ENCODE measurements at regions not wholly inside any gene's neighbourhood (a gene's known extent, or its start where the extent isn't known, plus 50 kb on each side); places are given as distances from the start of the nearest gene placed in this dataset.

- DNase-seq (ENCODE audit: extremely low spot score), result peak; percentile 46
- TF ChIP-seq PKNOX1 (IDR thresholded peaks at IDR 0.05) (no peak), FOXA1 (IDR thresholded peaks at IDR 0.05) (no peak), NFRKB (IDR thresholded peaks at IDR 0.05) (no peak), L3MBTL2 (conservative IDR thresholded peaks at IDR 0.05) (no peak), TARDBP (IDR thresholded peaks at IDR 0.05) (no peak), SUZ12 (IDR thresholded peaks at IDR 0.05) (no peak)
- POLR2A ChIA-PET, result no interaction called here
- CTCF ChIA-PET, result interaction anchor here (0.6 to 1.5 kb wide), 4 partner anchors 9 to 32 kb away, joined by 3 to 8 read pairs (median 6); no protein-coding TSS in a partner anchor
These were observed 57.4 kb upstream of the FOXC1 start for GRCh38 chr6:1552296-1552761.

GRCh38 chr6:1553562-1554083, 56.1 kb upstream of the FOXC1 start:
- POLR2A ChIA-PET, result no interaction called here
- TF ChIP-seq FOXK2 (IDR thresholded peaks at IDR 0.05) (no peak), ARNT (IDR thresholded peaks at IDR 0.05) (no peak), SP1 (IDR thresholded peaks at IDR 0.05) (no peak), HDGF (IDR thresholded peaks at IDR 0.05; ENCODE audit: borderline replicate concordance) (no peak), LEF1 (IDR thresholded peaks at IDR 0.05; ENCODE audit: borderline replicate concordance) (no peak), ELF4 (IDR thresholded peaks at IDR 0.05) (no peak), TARDBP (IDR thresholded peaks at IDR 0.05) (no peak), NFRKB (IDR thresholded peaks at IDR 0.05) (no peak), FOXA1 (IDR thresholded peaks at IDR 0.05) (no peak), PKNOX1 (IDR thresholded peaks at IDR 0.05) (no peak), L3MBTL2 (conservative IDR thresholded peaks at IDR 0.05) (no peak), FOXM1 (IDR thresholded peaks at IDR 0.05; ENCODE audit: borderline replicate concordance) (no peak), ZNF384 (IDR thresholded peaks at IDR 0.05) (no peak), BHLHE40 (IDR thresholded peaks at IDR 0.05; ENCODE audit: borderline replicate concordance) (no peak), SUZ12 (IDR thresholded peaks at IDR 0.05) (no peak), CTBP1 (IDR thresholded peaks at IDR 0.05; ENCODE audit: borderline replicate concordance) (no peak)
- CTCF ChIA-PET, result no interaction called here
- no peak for DNase-seq (ENCODE audit: extremely low spot score)

GRCh38 chr6:1554141-1554475, 55.6 kb upstream of the FOXC1 start:
- CTCF ChIA-PET, result no interaction called here
- POLR2A ChIA-PET, result no interaction called here
- TF ChIP-seq FOXK2 (IDR thresholded peaks at IDR 0.05) (no peak), SUZ12 (IDR thresholded peaks at IDR 0.05) (no peak), BHLHE40 (IDR thresholded peaks at IDR 0.05; ENCODE audit: borderline replicate concordance) (no peak), LEF1 (IDR thresholded peaks at IDR 0.05; ENCODE audit: borderline replicate concordance) (no peak), CTBP1 (IDR thresholded peaks at IDR 0.05; ENCODE audit: borderline replicate concordance) (no peak), HDGF (IDR thresholded peaks at IDR 0.05; ENCODE audit: borderline replicate concordance) (no peak), SP1 (IDR thresholded peaks at IDR 0.05) (no peak), ELF4 (IDR thresholded peaks at IDR 0.05) (no peak), L3MBTL2 (conservative IDR thresholded peaks at IDR 0.05) (no peak), ZNF384 (IDR thresholded peaks at IDR 0.05) (no peak), TARDBP (IDR thresholded peaks at IDR 0.05) (no peak), NFRKB (IDR thresholded peaks at IDR 0.05) (no peak), ARNT (IDR thresholded peaks at IDR 0.05) (no peak), FOXA1 (IDR thresholded peaks at IDR 0.05) (no peak), PKNOX1 (IDR thresholded peaks at IDR 0.05) (no peak), FOXM1 (IDR thresholded peaks at IDR 0.05; ENCODE audit: borderline replicate concordance) (no peak)

GRCh38 chr6:1554476-1555310, 55.0 kb upstream of the FOXC1 start:
- ChIA-PET CTCF (no interaction called here), POLR2A (no interaction called here)
- DNase-seq (ENCODE audit: extremely low spot score), result no peak
- no peak for TF ChIP-seq L3MBTL2 (conservative IDR thresholded peaks at IDR 0.05)
- no peak for TF ChIP-seq TARDBP (IDR thresholded peaks at IDR 0.05)
- no peak for TF ChIP-seq LEF1 (IDR thresholded peaks at IDR 0.05; ENCODE audit: borderline replicate concordance)
- TF ChIP-seq BHLHE40 (IDR thresholded peaks at IDR 0.05; ENCODE audit: borderline replicate concordance), result no peak
- TF ChIP-seq HDGF (IDR thresholded peaks at IDR 0.05; ENCODE audit: borderline replicate concordance), result no peak

More at GRCh38 chr6:1554141-1554475, 55.6 kb upstream of the FOXC1 start:
- no peak for DNase-seq (ENCODE audit: extremely low spot score)

- ChIA-PET POLR2A (no interaction called here), CTCF (no interaction called here)
- no peak for TF ChIP-seq PKNOX1 (IDR thresholded peaks at IDR 0.05)
- no peak for TF ChIP-seq FOXM1 (IDR thresholded peaks at IDR 0.05; ENCODE audit: borderline replicate concordance)
- no peak for TF ChIP-seq FOXA1 (IDR thresholded peaks at IDR 0.05)
- TF ChIP-seq HDGF (IDR thresholded peaks at IDR 0.05; ENCODE audit: borderline replicate concordance), result no peak
- TF ChIP-seq L3MBTL2 (conservative IDR thresholded peaks at IDR 0.05), result no peak
- TF ChIP-seq SP1 (IDR thresholded peaks at IDR 0.05), result no peak
- TF ChIP-seq TARDBP (IDR thresholded peaks at IDR 0.05), result no peak
- TF ChIP-seq LEF1 (IDR thresholded peaks at IDR 0.05; ENCODE audit: borderline replicate concordance), result no peak
- no peak for TF ChIP-seq BHLHE40 (IDR thresholded peaks at IDR 0.05; ENCODE audit: borderline replicate concordance)
- no peak for TF ChIP-seq ELF4 (IDR thresholded peaks at IDR 0.05)
- no peak for TF ChIP-seq SUZ12 (IDR thresholded peaks at IDR 0.05)
- no peak for TF ChIP-seq CTBP1 (IDR thresholded peaks at IDR 0.05; ENCODE audit: borderline replicate concordance)
- TF ChIP-seq ZNF384 (IDR thresholded peaks at IDR 0.05), result no peak
- TF ChIP-seq NFRKB (IDR thresholded peaks at IDR 0.05), result no peak
- TF ChIP-seq ARNT (IDR thresholded peaks at IDR 0.05), result no peak
- no peak for TF ChIP-seq FOXK2 (IDR thresholded peaks at IDR 0.05)
- DNase-seq (ENCODE audit: extremely low spot score), result no peak
These were observed 51.3 kb upstream of the FOXC1 start for GRCh38 chr6:1558388-1558787.
